GM12878 (cell line): ENCODE measurements at regions not wholly inside any gene's neighbourhood (a gene's known extent, or its start where the extent isn't known, plus 50 kb on each side); places are given as distances from the start of the nearest gene placed in this dataset.

ENCODE experiments used
- ATAC-seq: fragments of 200-7000 bp; cut with Tn5 transposase; 3 replicates; pipeline ENCODE4 v1.9.1; 2020; ENCODE audit warnings: mild to moderate bottlenecking, moderate library complexity
- BruUV-seq: library from RNA; stranded (reverse); fragments of 400-500 nt; replicated peaks from 2 replicates; lab custom pipeline; 2021; lab: Mats Ljungman, UMichigan
- CTCF ChIA-PET: fragments of 300-600 bp; sonication (Branson Sonifier 250); formaldehyde crosslinking; extraction: SDS; loops from one replicate; lab custom pipeline; 2021; ENCODE audit warnings: inconsistent platforms; lab: Yijun Ruan, JAX
- POLR2A ChIA-PET: fragments of 350-600 bp; formaldehyde crosslinking; extraction: SDS; loops from one replicate; lab custom pipeline; 2021; ENCODE audit warnings: inconsistent platforms; lab: Charles Lee
- RAD21 ChIA-PET: fragments of 300-600 bp; sonication (Branson Sonifier 250); formaldehyde crosslinking; loops from one replicate; lab custom pipeline; 2023; ENCODE audit warnings: antibody characterized with exemption; ENCODE audit not compliant: unreplicated experiment; lab: Charles Lee
- SMC1A ChIA-PET: fragments of 300-600 bp; sonication (Branson Sonifier 250); formaldehyde crosslinking; loops from one replicate; lab custom pipeline; 2023; ENCODE audit not compliant: unreplicated experiment, uncharacterized antibody; lab: Charles Lee
- DNase-seq: peaks from one replicate; pipeline ENCODE4 v3.0.0-alpha.2; 2011; ENCODE audit warnings: low read depth, low spot score
- FAIRE-seq: peaks from 3 replicates; lab custom pipeline; 2011; peaks lifted over from hg19 to GRCh38; lab: Jason Lieb, UNC
- H2AFZ ChIP-seq: 2 replicates; pipeline ENCODE4 v1.6.0; 2011; ENCODE audit warnings: low read depth, low read length, control low read depth; ENCODE audit not compliant: control insufficient read depth
- H3K27ac ChIP-seq: 2 replicates; pipeline ENCODE4 v1.5.1; 2011; ENCODE audit warnings: control low read depth; ENCODE audit not compliant: control insufficient read depth, insufficient read depth
- H3K27me3 ChIP-seq, 2 experiments: replicated peaks in 1 of 2; 2 replicates each; pipeline versions ENCODE4 v1.6.0 to v1.6.1; 2011; ENCODE audit warnings: low read length in 1 of 2; ENCODE audit not compliant: control insufficient read depth in 2 of 2, insufficient read depth in 2 of 2
- H3K36me3 ChIP-seq, 2 experiments: 2 replicates each; pipeline ENCODE4 v1.5.1; 2011; ENCODE audit warnings: low read length in 1 of 2; ENCODE audit not compliant: control insufficient read depth in 2 of 2, insufficient read depth in 2 of 2
- H3K4me1 ChIP-seq: 2 replicates; pipeline ENCODE4 v1.6.1; 2011; ENCODE audit warnings: mild to moderate bottlenecking, low read length, moderate library complexity, mixed read lengths; ENCODE audit not compliant: control insufficient read depth, insufficient read depth
- H3K4me2 ChIP-seq: 2 replicates; pipeline ENCODE4 v1.6.0; 2011; ENCODE audit warnings: control low read depth; ENCODE audit not compliant: control insufficient read depth, insufficient read depth
- H3K4me3 ChIP-seq: fragments of 200-600 bp; sonication (generic); 2 replicates; pipeline ENCODE4 v1.5.1; 2016
- H3K79me2 ChIP-seq: 2 replicates; pipeline ENCODE4 v1.6.0; 2011; ENCODE audit warnings: low read length; ENCODE audit not compliant: control insufficient read depth, insufficient read depth
- H3K9ac ChIP-seq: 2 replicates; pipeline ENCODE4 v1.8.0; 2011; ENCODE audit warnings: low read length, control low read depth, mixed read lengths; ENCODE audit not compliant: control insufficient read depth, insufficient read depth
- H3K9me3 ChIP-seq: replicated peaks from 3 replicates; pipeline ENCODE4 v1.5.1; 2011; ENCODE audit warnings: mild to moderate bottlenecking, low read length; ENCODE audit not compliant: control insufficient read depth, insufficient read depth
- H4K20me1 ChIP-seq: 2 replicates; pipeline ENCODE4 v1.6.0; 2011; ENCODE audit not compliant: control insufficient read depth, insufficient read depth
- ATF7 ChIP-seq: fragments of 450-650 bp; IDR thresholded peaks from 2 replicates; pipeline ENCODE4 v1.6.1; 2016; ENCODE audit warnings: low read depth, mild to moderate bottlenecking
- CREM ChIP-seq: IDR thresholded peaks from 2 replicates; pipeline ENCODE4 v1.6.1; 2014; ENCODE audit warnings: antibody characterized with exemption, low read depth
- EED ChIP-seq: sonication (generic); IDR thresholded peaks from 2 replicates; pipeline ENCODE4 v1.6.1; 2016; ENCODE audit warnings: antibody characterized with exemption, low read depth
- EP300 ChIP-seq, 2 experiments: fragments of 150-350 bp in 1 of 2; IDR thresholded peaks; 2 replicates each; pipeline ENCODE4 v1.6.1; 2011 to 2012; ENCODE audit warnings: low read depth in 2 of 2, low read length in 2 of 2, borderline replicate concordance in 1 of 2, improper control_type of control experiment in 1 of 2, inconsistent platforms in 1 of 2; ENCODE audit not compliant: control insufficient read depth in 1 of 2
- GABPA ChIP-seq: IDR thresholded peaks from 2 replicates; pipeline ENCODE4 v1.6.1; 2014; ENCODE audit warnings: antibody characterized with exemption, low read depth, mild to moderate bottlenecking, inconsistent platforms
- HDGF ChIP-seq: fragments of 450-650 bp; IDR thresholded peaks from 2 replicates; pipeline ENCODE4 v1.6.1; 2016; ENCODE audit warnings: antibody characterized with exemption
- MEF2A ChIP-seq: IDR thresholded peaks from 2 replicates; pipeline ENCODE4 v1.6.1; 2011; ENCODE audit warnings: low read depth, mild to moderate bottlenecking, low read length, moderate library complexity; ENCODE audit not compliant: insufficient read depth
- NBN ChIP-seq: fragments of 450-650 bp; IDR thresholded peaks from 2 replicates; pipeline ENCODE4 v1.6.1; 2016
- POLR2A ChIP-seq: IDR thresholded peaks from 2 replicates; pipeline ENCODE4 v1.6.1; 2011; ENCODE audit warnings: low read depth, mild to moderate bottlenecking, low read length
- SPI1 ChIP-seq: IDR thresholded peaks from 2 replicates; pipeline ENCODE4 v1.6.1; 2011; ENCODE audit warnings: low read depth, mild to moderate bottlenecking, low read length, moderate library complexity, borderline replicate concordance; ENCODE audit not compliant: insufficient read depth
- TBL1XR1 ChIP-seq: IDR thresholded peaks from 2 replicates; pipeline ENCODE4 v1.6.1; 2012; ENCODE audit warnings: low read depth, low read length, improper control_type of control experiment
- TCF12 ChIP-seq: IDR thresholded peaks from 2 replicates; pipeline ENCODE4 v1.6.1; 2011; ENCODE audit warnings: low read depth, mild to moderate bottlenecking, low read length
- WGBS: methylation state at CpG from one replicate; pipeline ENCODE4 v1.1.6; 2016; ENCODE audit warnings: low lambda C conversion rate; ENCODE audit not compliant: insufficient replicate concordance, insufficient coverage; ENCODE audit errors: missing lambda C conversion rate; 5-methylcytosine and 5-hydroxymethylcytosine counted together
- in situ Hi-C: fragments of 300-500 bp; cut with MboI; formaldehyde crosslinking; loops from 9 replicates; pipeline ENCODE4 v1.14.3; 2018; ENCODE audit warnings: mixed read lengths
- intact Hi-C: fragments of 100-400 bp; cut with micrococcal nuclease; formaldehyde crosslinking; loops from one replicate; pipeline ENCODE4 v1.14.2; 2022; ENCODE audit not compliant: unreplicated experiment
- TF ChIP-seq, protein P1 (sequence below): fragments of 450-650 bp; IDR thresholded peaks from 2 replicates; pipeline ENCODE4 v1.6.1; 2017; ENCODE audit warnings: mild to moderate bottlenecking, moderate library complexity
- TF ChIP-seq, protein P2 (sequence below): IDR thresholded peaks from 2 replicates; pipeline ENCODE4 v1.6.1; 2012; ENCODE audit warnings: low read depth, low read length, improper control_type of control experiment
- TF ChIP-seq, protein P3 (sequence below): fragments of 450-650 bp; IDR thresholded peaks from 2 replicates; pipeline ENCODE4 v1.6.1; 2017; ENCODE audit warnings: mild to moderate bottlenecking
- TF ChIP-seq, protein P4 (sequence below): IDR thresholded peaks from 2 replicates; pipeline ENCODE4 v1.6.1; 2011; ENCODE audit warnings: borderline replicate concordance, low read depth, mild to moderate bottlenecking, moderate library complexity, mixed read lengths, low read length; ENCODE audit not compliant: insufficient read depth; ENCODE audit errors: extremely low read length
- TF ChIP-seq, protein P5 (sequence below): IDR thresholded peaks from 2 replicates; pipeline ENCODE4 v1.6.1; 2012; ENCODE audit warnings: low read length, inconsistent platforms

DNA sequence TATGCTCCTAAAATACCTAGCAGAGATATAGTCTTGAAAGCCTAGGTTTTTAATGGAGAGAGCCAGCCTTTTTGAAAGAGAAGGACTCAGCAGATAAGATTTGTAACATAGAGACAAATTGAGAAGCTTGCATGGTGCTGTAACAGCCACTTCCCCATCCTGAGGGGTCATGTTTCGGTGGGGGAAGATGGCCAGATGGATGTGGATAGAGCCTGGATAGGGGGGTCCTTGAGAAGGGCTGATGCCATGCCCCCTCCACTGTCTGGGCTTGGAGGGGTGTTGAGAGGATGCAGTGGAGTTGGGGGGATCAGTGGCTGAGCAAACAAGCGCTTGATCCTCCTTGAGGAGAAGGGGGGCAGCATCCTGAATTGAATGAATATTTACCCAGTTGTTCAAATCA is 178.0 kb upstream of the HS6ST1 start (continued):
- TF ChIP-seq, protein P1, sequence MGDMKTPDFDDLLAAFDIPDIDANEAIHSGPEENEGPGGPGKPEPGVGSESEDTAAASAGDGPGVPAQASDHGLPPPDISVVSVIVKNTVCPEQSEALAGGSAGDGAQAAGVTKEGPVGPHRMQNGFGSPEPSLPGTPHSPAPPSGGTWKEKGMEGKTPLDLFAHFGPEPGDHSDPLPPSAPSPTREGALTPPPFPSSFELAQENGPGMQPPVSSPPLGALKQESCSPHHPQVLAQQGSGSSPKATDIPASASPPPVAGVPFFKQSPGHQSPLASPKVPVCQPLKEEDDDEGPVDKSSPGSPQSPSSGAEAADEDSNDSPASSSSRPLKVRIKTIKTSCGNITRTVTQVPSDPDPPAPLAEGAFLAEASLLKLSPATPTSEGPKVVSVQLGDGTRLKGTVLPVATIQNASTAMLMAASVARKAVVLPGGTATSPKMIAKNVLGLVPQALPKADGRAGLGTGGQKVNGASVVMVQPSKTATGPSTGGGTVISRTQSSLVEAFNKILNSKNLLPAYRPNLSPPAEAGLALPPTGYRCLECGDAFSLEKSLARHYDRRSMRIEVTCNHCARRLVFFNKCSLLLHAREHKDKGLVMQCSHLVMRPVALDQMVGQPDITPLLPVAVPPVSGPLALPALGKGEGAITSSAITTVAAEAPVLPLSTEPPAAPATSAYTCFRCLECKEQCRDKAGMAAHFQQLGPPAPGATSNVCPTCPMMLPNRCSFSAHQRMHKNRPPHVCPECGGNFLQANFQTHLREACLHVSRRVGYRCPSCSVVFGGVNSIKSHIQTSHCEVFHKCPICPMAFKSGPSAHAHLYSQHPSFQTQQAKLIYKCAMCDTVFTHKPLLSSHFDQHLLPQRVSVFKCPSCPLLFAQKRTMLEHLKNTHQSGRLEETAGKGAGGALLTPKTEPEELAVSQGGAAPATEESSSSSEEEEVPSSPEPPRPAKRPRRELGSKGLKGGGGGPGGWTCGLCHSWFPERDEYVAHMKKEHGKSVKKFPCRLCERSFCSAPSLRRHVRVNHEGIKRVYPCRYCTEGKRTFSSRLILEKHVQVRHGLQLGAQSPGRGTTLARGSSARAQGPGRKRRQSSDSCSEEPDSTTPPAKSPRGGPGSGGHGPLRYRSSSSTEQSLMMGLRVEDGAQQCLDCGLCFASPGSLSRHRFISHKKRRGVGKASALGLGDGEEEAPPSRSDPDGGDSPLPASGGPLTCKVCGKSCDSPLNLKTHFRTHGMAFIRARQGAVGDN = no peak
- no peak for TF ChIP-seq NBN

DNA sequence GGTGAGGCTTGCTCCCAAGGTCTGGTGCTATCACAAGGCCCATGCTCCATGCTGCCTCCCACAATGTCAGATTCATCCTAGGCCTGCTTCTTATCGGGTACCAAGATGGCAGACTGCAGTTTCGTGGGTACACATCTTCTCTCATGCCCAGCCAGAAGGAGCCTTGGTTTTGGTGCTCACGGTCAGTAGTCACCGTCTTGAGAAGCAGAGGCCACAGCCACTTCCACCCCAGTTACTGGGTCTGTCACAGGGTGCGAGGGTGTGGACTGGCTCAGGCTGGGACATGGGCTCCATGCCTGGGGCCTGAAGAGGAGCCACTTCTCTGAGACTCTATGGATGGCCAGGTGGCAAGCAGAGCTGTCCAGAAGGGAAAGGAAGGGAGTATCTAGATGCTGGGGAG is 178.8 kb upstream of the HS6ST1 start:
- ChIA-PET SMC1A (no interaction called here), RAD21 (no interaction called here), CTCF (no interaction called here), POLR2A (no interaction called here)
- H3K27me3 ChIP-seq = no peaks in the 10 kb centered on the region
- ATAC-seq = no peak
- no peak overlapping the region for H2AFZ ChIP-seq
- TF ChIP-seq CREM (no peak), EED (no peak), ATF7 (no peak), GABPA (no peak), HDGF (no peak), EP300 (IDR thresholded peaks at IDR 0.05; ENCODE audit: borderline replicate concordance in 1 of 2, control insufficient read depth in 1 of 2, low read depth in 2 of 2, low read length in 2 of 2) (no peak), MEF2A (no peak), TBL1XR1 (no peak), SPI1 (no peak), POLR2A (no peak), TCF12 (no peak)
- TF ChIP-seq, protein P2, sequence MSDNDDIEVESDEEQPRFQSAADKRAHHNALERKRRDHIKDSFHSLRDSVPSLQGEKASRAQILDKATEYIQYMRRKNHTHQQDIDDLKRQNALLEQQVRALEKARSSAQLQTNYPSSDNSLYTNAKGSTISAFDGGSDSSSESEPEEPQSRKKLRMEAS = no peak
- TF ChIP-seq, protein P3, sequence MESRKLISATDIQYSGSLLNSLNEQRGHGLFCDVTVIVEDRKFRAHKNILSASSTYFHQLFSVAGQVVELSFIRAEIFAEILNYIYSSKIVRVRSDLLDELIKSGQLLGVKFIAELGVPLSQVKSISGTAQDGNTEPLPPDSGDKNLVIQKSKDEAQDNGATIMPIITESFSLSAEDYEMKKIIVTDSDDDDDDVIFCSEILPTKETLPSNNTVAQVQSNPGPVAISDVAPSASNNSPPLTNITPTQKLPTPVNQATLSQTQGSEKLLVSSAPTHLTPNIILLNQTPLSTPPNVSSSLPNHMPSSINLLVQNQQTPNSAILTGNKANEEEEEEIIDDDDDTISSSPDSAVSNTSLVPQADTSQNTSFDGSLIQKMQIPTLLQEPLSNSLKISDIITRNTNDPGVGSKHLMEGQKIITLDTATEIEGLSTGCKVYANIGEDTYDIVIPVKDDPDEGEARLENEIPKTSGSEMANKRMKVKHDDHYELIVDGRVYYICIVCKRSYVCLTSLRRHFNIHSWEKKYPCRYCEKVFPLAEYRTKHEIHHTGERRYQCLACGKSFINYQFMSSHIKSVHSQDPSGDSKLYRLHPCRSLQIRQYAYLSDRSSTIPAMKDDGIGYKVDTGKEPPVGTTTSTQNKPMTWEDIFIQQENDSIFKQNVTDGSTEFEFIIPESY = no peak
- TF ChIP-seq, protein P4, sequence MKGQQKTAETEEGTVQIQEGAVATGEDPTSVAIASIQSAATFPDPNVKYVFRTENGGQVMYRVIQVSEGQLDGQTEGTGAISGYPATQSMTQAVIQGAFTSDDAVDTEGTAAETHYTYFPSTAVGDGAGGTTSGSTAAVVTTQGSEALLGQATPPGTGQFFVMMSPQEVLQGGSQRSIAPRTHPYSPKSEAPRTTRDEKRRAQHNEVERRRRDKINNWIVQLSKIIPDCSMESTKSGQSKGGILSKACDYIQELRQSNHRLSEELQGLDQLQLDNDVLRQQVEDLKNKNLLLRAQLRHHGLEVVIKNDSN = no peak
- TF ChIP-seq, protein P5, sequence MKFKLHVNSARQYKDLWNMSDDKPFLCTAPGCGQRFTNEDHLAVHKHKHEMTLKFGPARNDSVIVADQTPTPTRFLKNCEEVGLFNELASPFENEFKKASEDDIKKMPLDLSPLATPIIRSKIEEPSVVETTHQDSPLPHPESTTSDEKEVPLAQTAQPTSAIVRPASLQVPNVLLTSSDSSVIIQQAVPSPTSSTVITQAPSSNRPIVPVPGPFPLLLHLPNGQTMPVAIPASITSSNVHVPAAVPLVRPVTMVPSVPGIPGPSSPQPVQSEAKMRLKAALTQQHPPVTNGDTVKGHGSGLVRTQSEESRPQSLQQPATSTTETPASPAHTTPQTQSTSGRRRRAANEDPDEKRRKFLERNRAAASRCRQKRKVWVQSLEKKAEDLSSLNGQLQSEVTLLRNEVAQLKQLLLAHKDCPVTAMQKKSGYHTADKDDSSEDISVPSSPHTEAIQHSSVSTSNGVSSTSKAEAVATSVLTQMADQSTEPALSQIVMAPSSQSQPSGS = no peak
- H3K79me2 ChIP-seq = no peaks in the 10 kb centered on the region
- H3K9me3 ChIP-seq = no peaks in the 10 kb centered on the region
- no peak overlapping the region for H3K9ac ChIP-seq
- H3K27ac ChIP-seq = no peak overlapping the region
- no peak overlapping the region for H3K4me3 ChIP-seq
- BruUV-seq = no TSS peak
- in situ Hi-C loops = no loop called here
- H3K36me3 ChIP-seq = no peaks in the 10 kb centered on the region
- H4K20me1 ChIP-seq = no peaks in the 10 kb centered on the region
- 22% methylated on average over 5 of the region's 5 CpGs for WGBS
- no peak for FAIRE-seq
- DNase-seq = no peak
- H3K4me1 ChIP-seq = no peaks in the 10 kb centered on the region
- intact Hi-C loops = no loop called here
- H3K4me2 ChIP-seq = no peak overlapping the region
